OCI-LY1 (cell line): ENCODE measurements at regions not wholly inside any gene's neighbourhood (a gene's known extent, or its start where the extent isn't known, plus 50 kb on each side); places are given as distances from the start of the nearest gene placed in this dataset.

Source experiments
- H2AFZ ChIP-seq: fragments of 200-600 bp; sonication (generic), shearing (Covaris generic); 2 replicates; pipeline ENCODE4 v1.6.0; 2014; ENCODE audit warnings: antibody characterized with exemption, mild to moderate bottlenecking, low read length
- H3F3A ChIP-seq: fragments of 200-600 bp; sonication (generic), shearing (Covaris generic); 2 replicates; pipeline ENCODE4 v1.6.0; 2014; ENCODE audit warnings: mild to moderate bottlenecking, antibody characterized with exemption, low read length, moderate library complexity; ENCODE audit not compliant: insufficient read depth
- H3K27ac ChIP-seq: fragments of 200-600 bp; sonication (generic); 2 replicates; pipeline ENCODE4 v1.5.1; 2014; ENCODE audit warnings: low read length, mixed run types, mild to moderate bottlenecking, low read depth; ENCODE audit not compliant: poor library complexity, severe bottlenecking
- H3K27me3 ChIP-seq: fragments of 200-600 bp; sonication (generic); 2 replicates; pipeline ENCODE4 v1.6.0; 2014; ENCODE audit warnings: antibody characterized with exemption, mild to moderate bottlenecking, low read length, moderate library complexity; ENCODE audit not compliant: insufficient read depth
- H3K36me3 ChIP-seq: fragments of 200-600 bp; sonication (generic); 2 replicates; pipeline ENCODE4 v1.6.1; 2014; ENCODE audit warnings: mild to moderate bottlenecking, antibody characterized with exemption, low read length, moderate library complexity, mixed read lengths; ENCODE audit not compliant: insufficient read depth
- H3K4me1 ChIP-seq: fragments of 200-600 bp; sonication (generic); 2 replicates; pipeline ENCODE4 v1.5.1; 2014; ENCODE audit warnings: mild to moderate bottlenecking, low read length, moderate library complexity; ENCODE audit not compliant: insufficient read depth, severe bottlenecking
- H3K4me2 ChIP-seq: fragments of 200-600 bp; sonication (generic), shearing (Covaris generic); 2 replicates; pipeline ENCODE4 v1.6.1; 2014; ENCODE audit warnings: low read length
- H3K4me3 ChIP-seq: fragments of 200-600 bp; sonication (generic); 2 replicates; pipeline ENCODE4 v1.5.1; 2014; ENCODE audit warnings: low read length, low read depth, mild to moderate bottlenecking, mixed read lengths; ENCODE audit not compliant: poor library complexity, severe bottlenecking
- H3K79me2 ChIP-seq: fragments of 200-600 bp; shearing (Covaris generic); 2 replicates; pipeline ENCODE4 v1.6.1; 2016; ENCODE audit warnings: mixed run types, low read length, mixed read lengths; ENCODE audit not compliant: insufficient read depth
- H3K9ac ChIP-seq: fragments of 200-600 bp; sonication (generic), shearing (Covaris generic); 2 replicates; pipeline ENCODE4 v1.6.1; 2014; ENCODE audit warnings: mild to moderate bottlenecking, low read length, mixed read lengths
- H3K9me2 ChIP-seq: fragments of 200-600 bp; sonication (generic), shearing (Covaris generic); 2 replicates; pipeline ENCODE4 v1.6.1; 2014; ENCODE audit warnings: low read depth, mild to moderate bottlenecking, low read length, mixed read lengths
- H3K9me3 ChIP-seq: fragments of 200-600 bp; shearing (Covaris generic); 2 replicates; pipeline ENCODE4 v1.6.1; 2014; ENCODE audit warnings: low read length, mixed read lengths
- H4K20me1 ChIP-seq: fragments of 200-600 bp; sonication (generic), shearing (Covaris generic); 2 replicates; pipeline ENCODE4 v1.6.0; 2016; ENCODE audit warnings: mild to moderate bottlenecking, low read length; ENCODE audit not compliant: insufficient read depth
- CTCF ChIP-seq: fragments of 200-600 bp; sonication (generic), shearing (Covaris generic); IDR thresholded peaks from 2 replicates; pipeline ENCODE4 v1.5.1; 2017; ENCODE audit warnings: mild to moderate bottlenecking, antibody characterized with exemption, low read length, moderate library complexity, mixed read lengths
- EZH2 ChIP-seq: fragments of 200-600 bp; sonication (generic), shearing (Covaris generic); IDR thresholded peaks from 2 replicates; pipeline ENCODE4 v1.8.0; 2017; ENCODE audit warnings: borderline replicate concordance, mixed run types, mild to moderate bottlenecking, antibody characterized with exemption, low read length, moderate library complexity, mixed read lengths

GRCh38 chr18:59085126-59085794, 54.4 kb upstream of the SEC11C start:
- no peak for TF ChIP-seq CTCF

GRCh38 chr18:59085797-59086196, 53.9 kb upstream of the SEC11C start:
- Histone ChIP-seq H3K4me3 (no peak overlapping the region), H3K9ac (no peak overlapping the region), H3K4me2 (no peak overlapping the region), H3F3A (no peaks in the 10 kb centered on the region), H2AFZ (no peak overlapping the region), H3K4me1 (peaks cover 3% of the 10 kb centered on the region), H3K27ac (no peak overlapping the region), H3K27me3 (no peaks in the 10 kb centered on the region), H4K20me1 (no peaks in the 10 kb centered on the region), H3K79me2 (no peaks in the 10 kb centered on the region), H3K9me2 (no peaks in the 10 kb centered on the region), H3K9me3 (no peaks in the 10 kb centered on the region), H3K36me3 (no peaks in the 10 kb centered on the region)
- TF ChIP-seq EZH2 = no peak
- no peak for TF ChIP-seq CTCF

More at GRCh38 chr18:59085126-59085794, 54.4 kb upstream of the SEC11C start:
- H3K9ac ChIP-seq = no peak overlapping the region
- H3K4me3 ChIP-seq = no peak overlapping the region
- H3K36me3 ChIP-seq = no peaks in the 10 kb centered on the region
- no peaks in the 10 kb centered on the region for H3K27me3 ChIP-seq
- peaks cover 3% of the 10 kb centered on the region for H3K4me1 ChIP-seq
- no peak overlapping the region for H3K27ac ChIP-seq
- H3K9me3 ChIP-seq = no peaks in the 10 kb centered on the region
- H3K4me2 ChIP-seq = no peak overlapping the region
- H3F3A ChIP-seq = no peaks in the 10 kb centered on the region
- no peaks in the 10 kb centered on the region for H3K79me2 ChIP-seq
- no peaks in the 10 kb centered on the region for H3K9me2 ChIP-seq
- H2AFZ ChIP-seq = no peak overlapping the region
- no peaks in the 10 kb centered on the region for H4K20me1 ChIP-seq

- H3F3A ChIP-seq = no peaks in the 10 kb centered on the region
- H3K36me3 ChIP-seq = no peaks in the 10 kb centered on the region
- no peak overlapping the region for H3K4me2 ChIP-seq
- no peak overlapping the region for H3K27ac ChIP-seq
- H3K79me2 ChIP-seq = no peaks in the 10 kb centered on the region
- peaks cover 3% of the 10 kb centered on the region for H3K4me1 ChIP-seq
- H3K4me3 ChIP-seq = no peak overlapping the region
- TF ChIP-seq EZH2 (no peak), CTCF (no peak)
- no peak overlapping the region for H3K9ac ChIP-seq
- H4K20me1 ChIP-seq = no peaks in the 10 kb centered on the region
- no peak overlapping the region for H2AFZ ChIP-seq
- no peaks in the 10 kb centered on the region for H3K9me2 ChIP-seq
- no peaks in the 10 kb centered on the region for H3K27me3 ChIP-seq
- no peaks in the 10 kb centered on the region for H3K9me3 ChIP-seq
Measured at GRCh38 chr18:59086522-59086921, 53.2 kb upstream of the SEC11C start.
